ENCODE measurements at regions not wholly inside any gene's neighbourhood (a gene's known extent, or its start where the extent isn't known, plus 50 kb on each side); places are given as distances from the start of the nearest gene placed in this dataset.

DNA sequence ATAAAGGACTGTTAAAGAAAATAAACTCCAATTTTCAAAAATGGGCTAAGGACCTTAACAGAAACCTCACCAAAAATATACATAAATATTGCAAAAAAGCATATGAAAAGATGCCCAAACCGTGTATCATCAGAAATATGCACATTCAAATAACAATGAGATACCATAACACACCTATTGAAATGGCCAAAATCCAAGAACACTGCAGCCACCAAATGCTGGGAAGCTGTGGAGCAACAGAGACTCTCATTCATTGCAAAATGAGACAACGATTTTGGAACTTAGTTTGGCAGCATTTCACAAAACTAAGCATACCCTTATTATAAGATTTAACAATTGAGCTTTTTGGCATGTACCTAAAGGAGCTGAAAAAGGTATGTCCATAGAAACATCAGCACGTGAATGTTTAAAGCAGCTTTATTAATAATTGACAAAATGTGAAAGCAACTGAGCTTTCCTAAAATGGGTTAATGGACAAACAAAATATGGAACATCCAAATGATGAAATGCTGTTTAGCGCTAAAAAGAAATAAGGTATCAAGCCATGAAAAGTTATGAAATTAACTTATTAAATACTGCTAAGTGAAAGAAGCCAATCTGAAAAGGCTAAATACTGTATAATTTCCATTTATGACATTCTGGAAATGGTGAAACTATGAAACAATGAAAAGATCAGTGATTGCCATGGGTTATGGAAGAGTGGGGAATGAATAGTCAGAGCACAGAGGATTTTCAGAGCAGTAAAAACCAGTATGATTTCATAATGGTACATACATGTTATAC lies 592.6 kb upstream of the ADGRB3 start:
- no peak for TF ChIP-seq ZNF274 (IDR thresholded peaks at IDR 0.05; ENCODE audit: low read length)
- no peak for TF ChIP-seq ZNF274 (tag by site-specific recombination; IDR thresholded peaks at IDR 0.05; ENCODE audit: borderline replicate concordance)
- TF ChIP-seq CTCF (tag by site-specific recombination; IDR thresholded peaks at IDR 0.05): no peak
- TF ChIP-seq MZF1 (tag by site-specific recombination; IDR thresholded peaks at IDR 0.05; ENCODE audit: borderline replicate concordance): no peak
- no peak for TF ChIP-seq ZNF114 (tag by site-specific recombination; IDR thresholded peaks at IDR 0.05)
- TF ChIP-seq, protein P1, sequence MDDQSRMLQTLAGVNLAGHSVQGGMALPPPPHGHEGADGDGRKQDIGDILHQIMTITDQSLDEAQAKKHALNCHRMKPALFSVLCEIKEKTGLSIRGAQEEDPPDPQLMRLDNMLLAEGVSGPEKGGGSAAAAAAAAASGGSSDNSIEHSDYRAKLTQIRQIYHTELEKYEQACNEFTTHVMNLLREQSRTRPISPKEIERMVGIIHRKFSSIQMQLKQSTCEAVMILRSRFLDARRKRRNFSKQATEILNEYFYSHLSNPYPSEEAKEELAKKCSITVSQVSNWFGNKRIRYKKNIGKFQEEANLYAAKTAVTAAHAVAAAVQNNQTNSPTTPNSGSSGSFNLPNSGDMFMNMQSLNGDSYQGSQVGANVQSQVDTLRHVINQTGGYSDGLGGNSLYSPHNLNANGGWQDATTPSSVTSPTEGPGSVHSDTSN (CRISPR knock-in tag; IDR thresholded peaks at IDR 0.05): no peak
- no peak for TF ChIP-seq ZNF398 (tag by site-specific recombination; IDR thresholded peaks at IDR 0.05)
- TF ChIP-seq PRDM1 (tag by site-specific recombination; IDR thresholded peaks at IDR 0.05): no peak
- TF ChIP-seq ZNF660 (tag by site-specific recombination; IDR thresholded peaks at IDR 0.05): no peak
- no peak for TF ChIP-seq ZNF157 (tag by site-specific recombination; IDR thresholded peaks at IDR 0.05)
- TF ChIP-seq ZBTB11 (tag by site-specific recombination; conservative IDR thresholded peaks at IDR 0.05; ENCODE audit: low read depth): no peak
- TF ChIP-seq YY1 (tag by site-specific recombination; IDR thresholded peaks at IDR 0.05): no peak
- no peak for TF ChIP-seq ZNF549 (tag by site-specific recombination; IDR thresholded peaks at IDR 0.05)
- no peak for TF ChIP-seq ZNF335 (tag by site-specific recombination; conservative IDR thresholded peaks at IDR 0.05)
- TF ChIP-seq ZNF707 (tag by site-specific recombination; IDR thresholded peaks at IDR 0.05): no peak

All from HEK293 (cell line).